ENCODE measurements at regions not wholly inside any gene's neighbourhood (a gene's known extent, or its start where the extent isn't known, plus 50 kb on each side); places are given as distances from the start of the nearest gene placed in this dataset.

GRCh38 chr4:53786632-53787031 lies 195.3 kb upstream of the LNX1 start:
- no peak for TF ChIP-seq CTCF (IDR thresholded peaks at IDR 0.05)

GRCh38 chr4:53785996-53786395 lies 194.7 kb upstream of the LNX1 start:
- TF ChIP-seq CTCF (IDR thresholded peaks at IDR 0.05) = no peak

- no peak for TF ChIP-seq CTCF (IDR thresholded peaks at IDR 0.05)
Measured at GRCh38 chr4:53784112-53784511, 192.8 kb upstream of the LNX1 start.

GRCh38 chr4:53783208-53783859 lies 192.0 kb upstream of the LNX1 start:
- no peak for TF ChIP-seq CTCF (IDR thresholded peaks at IDR 0.05)

GRCh38 chr4:53782458-53782845 lies 191.2 kb upstream of the LNX1 start:
- TF ChIP-seq CTCF (IDR thresholded peaks at IDR 0.05) = no peak

- no peak for TF ChIP-seq CTCF (IDR thresholded peaks at IDR 0.05)
Measured at GRCh38 chr4:53781629-53782457, 190.6 kb upstream of the LNX1 start.

- no peak for TF ChIP-seq CTCF (IDR thresholded peaks at IDR 0.05)
Measured at GRCh38 chr4:53780736-53781400, 189.6 kb upstream of the LNX1 start.
